ENCODE measurements at regions not wholly inside any gene's neighbourhood (a gene's known extent, or its start where the extent isn't known, plus 50 kb on each side); places are given as distances from the start of the nearest gene placed in this dataset.

DNA sequence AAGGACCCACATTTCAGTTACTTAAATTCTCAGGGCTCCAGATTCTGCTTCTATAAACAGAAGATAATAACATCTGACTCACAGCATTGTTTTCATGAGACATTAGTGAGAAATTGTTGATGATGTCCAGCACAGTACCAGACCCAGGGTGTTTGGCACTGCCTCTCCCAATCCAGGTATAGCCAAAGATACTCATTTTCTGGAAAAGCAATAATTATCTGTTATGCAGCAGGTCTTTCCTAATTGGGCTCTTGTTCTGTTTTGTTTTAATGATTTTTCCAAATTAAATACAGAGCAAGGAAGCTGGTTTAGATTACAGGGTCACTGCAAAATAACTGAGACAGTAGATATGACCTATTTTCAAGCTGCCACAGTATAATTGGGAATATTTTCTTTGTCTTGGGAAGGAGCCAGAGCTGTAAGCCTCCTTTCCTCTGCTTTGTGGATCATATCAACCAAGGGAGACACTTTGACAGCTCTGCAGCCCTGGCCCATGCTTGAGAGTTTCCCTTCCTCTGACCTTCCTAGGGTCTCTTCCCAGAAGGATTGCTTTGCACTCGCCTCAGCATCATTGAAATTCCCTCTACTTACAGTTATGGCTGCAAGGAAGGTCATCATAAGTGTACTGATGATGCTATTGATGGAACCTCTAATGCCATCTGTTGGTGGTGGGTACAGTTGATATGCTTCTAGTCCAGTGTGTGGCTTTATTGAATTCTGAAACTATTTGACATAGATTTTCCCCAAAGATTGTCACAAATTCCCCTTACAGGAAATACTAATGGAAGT is 522.4 kb upstream of the ADAMTS9 start:
- ChIA-PET CTCF (interaction anchor here (0.7 to 2.0 kb wide), 8 partner anchors 11 to 676 kb away, joined by 3 to 7 read pairs (median 4); partner anchors contain the start of gene ADAMTS9), POLR2A (interaction anchor here (0.6 to 1.0 kb wide), 5 partner anchors 22 to 522 kb away, joined by 3 to 4 read pairs (median 3); partner anchors contain the start of gene ADAMTS9)
- H3K27me3 ChIP-seq (ENCODE audit: insufficient read depth), result no peaks in the 10 kb centered on the region
- H3K4me3 ChIP-seq (ENCODE audit: low read depth in 2 of 2, low read length in 1 of 2), result no peak overlapping the region
- no peak overlapping the region for H3K9ac ChIP-seq
- H3K9me2 ChIP-seq, result no peaks in the 10 kb centered on the region
- TF ChIP-seq POLR2AphosphoS5 (IDR thresholded peaks at IDR 0.05; ENCODE audit: low read depth, low read length) (peak; percentile 65), SMC3 (IDR thresholded peaks at IDR 0.05; ENCODE audit: low read depth, low read length) (peak; percentile 43), RAD21 (IDR thresholded peaks at IDR 0.05; ENCODE audit: low read length) (peak; percentile 68), FOXJ3 (CRISPR knock-in tag; IDR thresholded peaks at IDR 0.05) (peak; percentile 94), MXI1 (IDR thresholded peaks at IDR 0.05; ENCODE audit: low read depth, low read length) (peak; percentile 68), TEAD4 (IDR thresholded peaks at IDR 0.05; ENCODE audit: borderline replicate concordance, insufficient read depth) (peak; percentile 54; the same call in 1 of the 2 replicates), TCF12 (IDR thresholded peaks at IDR 0.05) (peak; percentile 81), EP300 (IDR thresholded peaks at IDR 0.05; ENCODE audit: borderline replicate concordance in 1 of 2, low read depth in 1 of 2, low read length in 1 of 2) (peak; percentile 17 to 99; a peak in 3 of 4 replicates), ZBTB33 (IDR thresholded peaks at IDR 0.05; ENCODE audit: borderline replicate concordance, low read depth) (no peak), TAF1 (IDR thresholded peaks at IDR 0.05; ENCODE audit: borderline replicate concordance, low read depth, low read length) (no peak), RCOR1 (IDR thresholded peaks at IDR 0.05; ENCODE audit: low read length) (peak; percentile 89), PBX3 (IDR thresholded peaks at IDR 0.05) (peak; percentile 17; the same call in 1 of the 2 replicates), RFX5 (IDR thresholded peaks at IDR 0.05; ENCODE audit: low read length) (no peak), GATA2 (CRISPR knock-in tag; IDR thresholded peaks at IDR 0.05) (peak; percentile 78), NFIC (IDR thresholded peaks at IDR 0.05; ENCODE audit: borderline replicate concordance) (peak; percentile 17; the same call in 1 of the 2 replicates), CHD2 (IDR thresholded peaks at IDR 0.05; ENCODE audit: low read length, partially characterized antibody) (peak; percentile 80)
- TF ChIP-seq, protein P1, sequence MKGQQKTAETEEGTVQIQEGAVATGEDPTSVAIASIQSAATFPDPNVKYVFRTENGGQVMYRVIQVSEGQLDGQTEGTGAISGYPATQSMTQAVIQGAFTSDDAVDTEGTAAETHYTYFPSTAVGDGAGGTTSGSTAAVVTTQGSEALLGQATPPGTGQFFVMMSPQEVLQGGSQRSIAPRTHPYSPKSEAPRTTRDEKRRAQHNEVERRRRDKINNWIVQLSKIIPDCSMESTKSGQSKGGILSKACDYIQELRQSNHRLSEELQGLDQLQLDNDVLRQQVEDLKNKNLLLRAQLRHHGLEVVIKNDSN (IDR thresholded peaks at IDR 0.05; ENCODE audit: borderline replicate concordance, low read depth), result no peak
- TF ChIP-seq, protein P2, sequence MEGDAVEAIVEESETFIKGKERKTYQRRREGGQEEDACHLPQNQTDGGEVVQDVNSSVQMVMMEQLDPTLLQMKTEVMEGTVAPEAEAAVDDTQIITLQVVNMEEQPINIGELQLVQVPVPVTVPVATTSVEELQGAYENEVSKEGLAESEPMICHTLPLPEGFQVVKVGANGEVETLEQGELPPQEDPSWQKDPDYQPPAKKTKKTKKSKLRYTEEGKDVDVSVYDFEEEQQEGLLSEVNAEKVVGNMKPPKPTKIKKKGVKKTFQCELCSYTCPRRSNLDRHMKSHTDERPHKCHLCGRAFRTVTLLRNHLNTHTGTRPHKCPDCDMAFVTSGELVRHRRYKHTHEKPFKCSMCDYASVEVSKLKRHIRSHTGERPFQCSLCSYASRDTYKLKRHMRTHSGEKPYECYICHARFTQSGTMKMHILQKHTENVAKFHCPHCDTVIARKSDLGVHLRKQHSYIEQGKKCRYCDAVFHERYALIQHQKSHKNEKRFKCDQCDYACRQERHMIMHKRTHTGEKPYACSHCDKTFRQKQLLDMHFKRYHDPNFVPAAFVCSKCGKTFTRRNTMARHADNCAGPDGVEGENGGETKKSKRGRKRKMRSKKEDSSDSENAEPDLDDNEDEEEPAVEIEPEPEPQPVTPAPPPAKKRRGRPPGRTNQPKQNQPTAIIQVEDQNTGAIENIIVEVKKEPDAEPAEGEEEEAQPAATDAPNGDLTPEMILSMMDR (IDR thresholded peaks at IDR 0.05), result peak; percentile 34
- no peaks in the 10 kb centered on the region for H4K20me1 ChIP-seq (ENCODE audit: insufficient read depth)
- no peaks in the 10 kb centered on the region for H3K36me3 ChIP-seq (replicated peaks in 1 of 2; ENCODE audit: control insufficient read depth in 1 of 2, insufficient read depth in 2 of 2, low read length in 1 of 2)
- peaks cover 0 to 33% of the 10 kb centered on the region in 2 experiments; a peak in 2 of 4 replicates for H3K4me1 ChIP-seq (ENCODE audit: control insufficient read depth in 1 of 2, insufficient read depth in 2 of 2, low read depth in 1 of 2, low read length in 1 of 2)
- H2AFZ ChIP-seq (ENCODE audit: low read depth), result no peak overlapping the region
- no peaks in the 10 kb centered on the region for H3K79me2 ChIP-seq (ENCODE audit: insufficient read depth)
- no peaks in the 10 kb centered on the region for H3F3A ChIP-seq (replicated peaks; ENCODE audit: insufficient read depth)
- WGBS (ENCODE audit: low lambda C conversion rate), result 28% methylated on average over 1 of the region's 1 CpG
- peak; percentile 65 for DNase-seq
- no peak overlapping the region; the same call in 1 of the 2 replicates for H3K4me2 ChIP-seq
- H3K9me3 ChIP-seq, result no peaks in the 10 kb centered on the region
- H3K27ac ChIP-seq (ENCODE audit: low read depth in 2 of 2, low read length in 1 of 2), result peak overlapping the region; percentile 42 to 99; a peak in 3 of 4 replicates
